GM12891 (cell line): ENCODE measurements at regions not wholly inside any gene's neighbourhood (a gene's known extent, or its start where the extent isn't known, plus 50 kb on each side); places are given as distances from the start of the nearest gene placed in this dataset.

ENCODE experiments used
- PAX5 ChIP-seq: IDR thresholded peaks from 2 replicates; pipeline ENCODE4 v1.6.1; 2011; ENCODE audit warnings: low read length, moderate library complexity, mild to moderate bottlenecking; ENCODE audit not compliant: insufficient read depth, severe bottlenecking
- POLR2A ChIP-seq: IDR thresholded peaks from 2 replicates; pipeline ENCODE4 v1.6.1; 2011; ENCODE audit warnings: low read depth, low read length, control low read depth
- POLR2AphosphoS5 ChIP-seq: IDR thresholded peaks from 2 replicates; pipeline ENCODE4 v1.6.1; 2011; ENCODE audit warnings: low read depth, low read length, control low read depth
- POU2F2 ChIP-seq: IDR thresholded peaks from 2 replicates; pipeline ENCODE4 v1.6.1; 2011; ENCODE audit warnings: low read depth, mild to moderate bottlenecking, control low read depth, low read length, moderate library complexity
- SPI1 ChIP-seq: IDR thresholded peaks from 2 replicates; pipeline ENCODE4 v1.6.1; 2011; ENCODE audit warnings: low read depth, low read length, control low read depth
- TAF1 ChIP-seq: IDR thresholded peaks from 2 replicates; pipeline ENCODE4 v1.6.1; 2011; ENCODE audit warnings: low read depth, low read length, control low read depth

GRCh38 chr6:91720324-91720723, 1133.5 kb upstream of the MAP3K7 start:
- TF ChIP-seq TAF1, result no peak
- no peak for TF ChIP-seq POLR2A
- TF ChIP-seq POU2F2, result no peak
- TF ChIP-seq PAX5, result no peak
- no peak for TF ChIP-seq POLR2AphosphoS5
- no peak for TF ChIP-seq SPI1
